ENCODE measurements at regions not wholly inside any gene's neighbourhood (a gene's known extent, or its start where the extent isn't known, plus 50 kb on each side); places are given as distances from the start of the nearest gene placed in this dataset.

GRCh38 chr9:19666575-19666974 is 122.3 kb downstream of the SLC24A2 start:
- Histone ChIP-seq H2BK15ac (ENCODE audit: low read depth, low read length) (no peak overlapping the region), H3K23me2 (ENCODE audit: insufficient read length, low read depth, low read length, poor library complexity, severe bottlenecking) (no peaks in the 10 kb centered on the region), H2BK12ac (ENCODE audit: insufficient read length, low read depth, low read length) (no peak overlapping the region), H3K9ac (ENCODE audit: extremely low read depth, insufficient read length, low read length) (no peak overlapping the region), H3K4ac (ENCODE audit: low read depth, low read length) (no peak overlapping the region), H3K9me3 (ENCODE audit: control insufficient read depth, low read depth, low read length) (no peaks in the 10 kb centered on the region), H4K20me1 (ENCODE audit: control insufficient read depth, insufficient read depth, insufficient read length) (no peaks in the 10 kb centered on the region), H4K8ac (replicated peaks; ENCODE audit: insufficient read length, low read depth, low read length) (no peak overlapping the region), H3K23ac (ENCODE audit: insufficient read length, low read depth, low read length) (no peak overlapping the region), H3K27ac (ENCODE audit: insufficient read length, low read depth, low read length) (no peak overlapping the region), H3T11ph (ENCODE audit: low read length) (no peak overlapping the region), H2AK5ac (ENCODE audit: insufficient read length, low read length) (no peak overlapping the region), H3K56ac (ENCODE audit: insufficient read length, low read depth, low read length) (no peak overlapping the region), H3K4me2 (ENCODE audit: insufficient read depth, insufficient read length, low read length) (no peak overlapping the region), H4K91ac (ENCODE audit: insufficient read length, low read depth, low read length) (no peak overlapping the region), H3K79me1 (ENCODE audit: insufficient read depth, low read depth, low read length, poor library complexity, severe bottlenecking) (no peaks in the 10 kb centered on the region), H3K27me3 (ENCODE audit: insufficient read depth, low read length) (no peaks in the 10 kb centered on the region), H3K18ac (ENCODE audit: insufficient read length, low read depth, low read length) (no peak overlapping the region), H3K14ac (ENCODE audit: insufficient read depth, low read length) (no peak overlapping the region), H2BK5ac (ENCODE audit: insufficient read length, low read length) (no peak overlapping the region), H2BK120ac (ENCODE audit: low read depth, low read length, poor library complexity, severe bottlenecking) (no peak overlapping the region), H3K79me2 (ENCODE audit: insufficient read depth, low read length) (no peaks in the 10 kb centered on the region), H2AFZ (ENCODE audit: low read length) (no peak overlapping the region), H2BK20ac (ENCODE audit: low read depth, low read length, poor library complexity, severe bottlenecking) (no peak overlapping the region), H4K5ac (ENCODE audit: insufficient read length, low read depth, low read length) (no peak overlapping the region), H3K4me1 (ENCODE audit: insufficient read depth, low read length) (no peaks in the 10 kb centered on the region)
- H3K36me3 Mint-ChIP-seq (ENCODE audit: insufficient read depth in 1 of 3, low read depth in 3 of 3): peaks cover 0 to 2% (median 0%) of the 10 kb centered on the region in 3 experiments; a peak in 1 of 7 replicates
- no peak overlapping the region for H3K27ac Mint-ChIP-seq
- H3K9me3 Mint-ChIP-seq: no peaks in the 10 kb centered on the region
- TF ChIP-seq, protein P1, sequence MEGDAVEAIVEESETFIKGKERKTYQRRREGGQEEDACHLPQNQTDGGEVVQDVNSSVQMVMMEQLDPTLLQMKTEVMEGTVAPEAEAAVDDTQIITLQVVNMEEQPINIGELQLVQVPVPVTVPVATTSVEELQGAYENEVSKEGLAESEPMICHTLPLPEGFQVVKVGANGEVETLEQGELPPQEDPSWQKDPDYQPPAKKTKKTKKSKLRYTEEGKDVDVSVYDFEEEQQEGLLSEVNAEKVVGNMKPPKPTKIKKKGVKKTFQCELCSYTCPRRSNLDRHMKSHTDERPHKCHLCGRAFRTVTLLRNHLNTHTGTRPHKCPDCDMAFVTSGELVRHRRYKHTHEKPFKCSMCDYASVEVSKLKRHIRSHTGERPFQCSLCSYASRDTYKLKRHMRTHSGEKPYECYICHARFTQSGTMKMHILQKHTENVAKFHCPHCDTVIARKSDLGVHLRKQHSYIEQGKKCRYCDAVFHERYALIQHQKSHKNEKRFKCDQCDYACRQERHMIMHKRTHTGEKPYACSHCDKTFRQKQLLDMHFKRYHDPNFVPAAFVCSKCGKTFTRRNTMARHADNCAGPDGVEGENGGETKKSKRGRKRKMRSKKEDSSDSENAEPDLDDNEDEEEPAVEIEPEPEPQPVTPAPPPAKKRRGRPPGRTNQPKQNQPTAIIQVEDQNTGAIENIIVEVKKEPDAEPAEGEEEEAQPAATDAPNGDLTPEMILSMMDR (conservative IDR thresholded peaks at IDR 0.05): no peak
- no peak for DNase-seq
- H3K4me3 Mint-ChIP-seq: no peak overlapping the region
- no peaks in the 10 kb centered on the region for H3K27me3 Mint-ChIP-seq (ENCODE audit: low read depth)
- peaks cover 8 to 9% of the 10 kb centered on the region in 2 experiments for H3K4me1 Mint-ChIP-seq
